Ascending aorta (tissue), 2 donors: ENCODE measurements at regions not wholly inside any gene's neighbourhood (a gene's known extent, or its start where the extent isn't known, plus 50 kb on each side); places are given as distances from the start of the nearest gene placed in this dataset.
"Not testable (repeated sequence)": the region's sequence is repeated elsewhere in the genome, so short reads cannot be mapped to it uniquely, and the experiment has no call there.

ENCODE experiments used
- DNase-seq, 2 donors: peaks; one replicate each; pipeline ENCODE4 v3.0.0-alpha.2; 2019; ENCODE audit warnings: low spot score in 2 of 2
- H3K27ac ChIP-seq, 2 donors: fragments of 200-600 bp; sonication (generic); one replicate each; pipeline ENCODE4 v1.5.1; 2016 to 2017; ENCODE audit warnings: mild to moderate bottlenecking in 1 of 2
- H3K27me3 ChIP-seq: fragments of 200-600 bp; sonication (generic); one replicate; pipeline ENCODE4 v1.5.1; 2017
- H3K36me3 ChIP-seq, 2 donors: fragments of 200-600 bp; sonication (generic); one replicate each; pipeline ENCODE4 v1.5.1; 2016
- H3K4me1 ChIP-seq, 2 donors: fragments of 200-600 bp; sonication (generic); one replicate each; pipeline ENCODE4 v1.5.1; 2016 to 2017; ENCODE audit warnings: mild to moderate bottlenecking in 1 of 2
- H3K4me3 ChIP-seq, 2 donors: fragments of 200-600 bp; sonication (generic); one replicate each; pipeline ENCODE4 v1.5.1; 2016 to 2017; ENCODE audit warnings: mild to moderate bottlenecking in 1 of 2
- H3K9me3 ChIP-seq, 2 donors: fragments of 200-600 bp; sonication (generic); one replicate each; pipeline ENCODE4 v1.5.1; 2016
- CTCF ChIP-seq, 3 experiments: fragments of 200-600 bp in 2 of 3; fragments of 450-650 bp in 1 of 3; sonication (generic) in 2 of 3; IDR thresholded peaks; one replicate each; pipeline ENCODE4 v1.5.1; 2016 to 2019; ENCODE audit warnings: antibody characterized with exemption in 3 of 3, mild to moderate bottlenecking in 1 of 3, moderate library complexity in 1 of 3
- intact Hi-C: fragments of 100-400 bp; cut with DNase I; formaldehyde crosslinking; loops from one replicate; pipeline ENCODE4 v1.15.1; 2023

- no peaks in the 10 kb centered on the region for H3K36me3 ChIP-seq
- H3K27me3 ChIP-seq, result no peaks in the 10 kb centered on the region
- no peaks in the 10 kb centered on the region for H3K9me3 ChIP-seq
- H3K4me1 ChIP-seq, result no peaks in the 10 kb centered on the region
- intact Hi-C loops, result no loop called here
- no peak overlapping the region for H3K4me3 ChIP-seq
- TF ChIP-seq CTCF (IDR thresholded peaks at IDR 0.05), result no peak
- H3K27ac ChIP-seq, result no peak overlapping the region
- no peak for DNase-seq
These were observed 132.1 kb upstream of the SERPINE2 start for GRCh38 chr2:224171226-224171625.

GRCh38 chr2:224169847-224170246, 130.8 kb upstream of the SERPINE2 start:
- no peaks in the 10 kb centered on the region for H3K36me3 ChIP-seq
- DNase-seq, result no peak
- H3K4me3 ChIP-seq, result no peak overlapping the region
- intact Hi-C loops, result no loop called here
- no peak for TF ChIP-seq CTCF (IDR thresholded peaks at IDR 0.05)
- H3K27ac ChIP-seq, result no peak overlapping the region
- no peaks in the 10 kb centered on the region for H3K9me3 ChIP-seq
- no peaks in the 10 kb centered on the region for H3K4me1 ChIP-seq
- H3K27me3 ChIP-seq, result no peaks in the 10 kb centered on the region

GRCh38 chr2:224167781-224168180, 128.7 kb upstream of the SERPINE2 start:
- H3K4me3 ChIP-seq, H3K36me3 ChIP-seq, H3K27me3 ChIP-seq, H3K4me1 ChIP-seq, DNase-seq, H3K9me3 ChIP-seq, intact Hi-C loops, H3K27ac ChIP-seq: not testable (repeated sequence)

- peaks cover 0 to 2% of the 10 kb centered on the region in 2 donors for H3K4me1 ChIP-seq
- no peak overlapping the region for H3K27ac ChIP-seq
- no peak for TF ChIP-seq CTCF (IDR thresholded peaks at IDR 0.05)
- H3K4me3 ChIP-seq, result no peak overlapping the region
- no peaks in the 10 kb centered on the region for H3K27me3 ChIP-seq
- no peaks in the 10 kb centered on the region for H3K36me3 ChIP-seq
- H3K9me3 ChIP-seq, result no peaks in the 10 kb centered on the region
- no peak for DNase-seq
- intact Hi-C loops, result no loop called here
These were observed 127.6 kb upstream of the SERPINE2 start for GRCh38 chr2:224166654-224167053.

GRCh38 chr2:224165901-224166319, 126.8 kb upstream of the SERPINE2 start:
- Histone ChIP-seq H3K9me3 (no peaks in the 10 kb centered on the region), H3K27me3 (no peaks in the 10 kb centered on the region), H3K4me3 (no peak overlapping the region), H3K36me3 (no peaks in the 10 kb centered on the region), H3K27ac (no peak overlapping the region), H3K4me1 (peaks cover 0 to 2% of the 10 kb centered on the region in 2 donors)
- intact Hi-C loops, result no loop called here
- no peak for DNase-seq
- TF ChIP-seq CTCF (IDR thresholded peaks at IDR 0.05), result no peak

- intact Hi-C loops, result no loop called here
- DNase-seq, result no peak
- Histone ChIP-seq H3K4me1 (peaks cover 0 to 2% of the 10 kb centered on the region in 2 donors), H3K27me3 (no peaks in the 10 kb centered on the region), H3K27ac (peak overlapping the region in 1 of 2 donors; percentile 44), H3K4me3 (no peak overlapping the region), H3K9me3 (no peaks in the 10 kb centered on the region), H3K36me3 (no peaks in the 10 kb centered on the region)
- TF ChIP-seq CTCF (IDR thresholded peaks at IDR 0.05), result no peak
These were observed 124.7 kb upstream of the SERPINE2 start for GRCh38 chr2:224163566-224164307.
